Activated CD4-positive, alpha-beta T cell treated with anti-CD3 and anti-CD28 coated beads, Interleukin-2, amount 10 ng/mL, durations not matched to agents 7 days and 5 days (primary cell): ENCODE measurements at regions not wholly inside any gene's neighbourhood (a gene's known extent, or its start where the extent isn't known, plus 50 kb on each side); places are given as distances from the start of the nearest gene placed in this dataset.

Source experiments
- CTCF ChIA-PET: fragments of 350-600 bp; sonication (Branson Sonifier 250); formaldehyde crosslinking; loops from one replicate; lab custom pipeline; 2021; ENCODE audit warnings: antibody characterized with exemption; lab: Charles Lee
- POLR2A ChIA-PET: fragments of 350-600 bp; sonication (Branson Sonifier 250); formaldehyde crosslinking; loops from one replicate; lab custom pipeline; 2021; ENCODE audit warnings: antibody characterized with exemption; lab: Charles Lee
- DNase-seq: peaks from one replicate; pipeline ENCODE4 v3.0.0-alpha.2; 2020
- H3K27ac Mint-ChIP-seq: one replicate; pipeline ENCODE4 v1.8.0; 2021; ENCODE audit warnings: mild to moderate bottlenecking, moderate library complexity, mixed read lengths
- H3K27me3 Mint-ChIP-seq: one replicate; pipeline ENCODE4 v1.8.0; 2021; ENCODE audit warnings: mixed read lengths
- H3K36me3 Mint-ChIP-seq: one replicate; pipeline ENCODE4 v1.8.0; 2021; ENCODE audit warnings: low read depth, mixed read lengths
- H3K4me1 Mint-ChIP-seq: one replicate; pipeline ENCODE4 v1.8.0; 2021; ENCODE audit warnings: mixed read lengths
- H3K4me3 Mint-ChIP-seq: one replicate; pipeline ENCODE4 v1.8.0; 2021; ENCODE audit warnings: mild to moderate bottlenecking, moderate library complexity, mixed read lengths
- H3K9me3 Mint-ChIP-seq: one replicate; pipeline ENCODE4 v1.8.0; 2021; ENCODE audit warnings: mixed read lengths

- Mint-ChIP-seq H3K9me3 (no peaks in the 10 kb centered on the region), H3K4me1 (no peaks in the 10 kb centered on the region), H3K4me3 (no peak overlapping the region), H3K27ac (no peak overlapping the region), H3K27me3 (no peaks in the 10 kb centered on the region), H3K36me3 (no peaks in the 10 kb centered on the region)
- no peak for DNase-seq
- ChIA-PET POLR2A (no interaction called here), CTCF (no interaction called here)
These were observed 818.3 kb upstream of the POT1 start for GRCh38 chr7:125747966-125748365.

GRCh38 chr7:125746510-125746909 lies 816.9 kb upstream of the POT1 start:
- CTCF ChIA-PET: no interaction called here
- Mint-ChIP-seq H3K36me3 (no peaks in the 10 kb centered on the region), H3K9me3 (no peaks in the 10 kb centered on the region), H3K4me1 (no peaks in the 10 kb centered on the region), H3K27ac (no peak overlapping the region), H3K4me3 (no peak overlapping the region), H3K27me3 (no peaks in the 10 kb centered on the region)
- no peak for DNase-seq
- POLR2A ChIA-PET: no interaction called here

- DNase-seq: no peak
- Mint-ChIP-seq H3K36me3 (no peaks in the 10 kb centered on the region), H3K9me3 (peaks cover 5% of the 10 kb centered on the region), H3K27me3 (no peaks in the 10 kb centered on the region), H3K27ac (no peak overlapping the region), H3K4me3 (no peak overlapping the region), H3K4me1 (no peaks in the 10 kb centered on the region)
- ChIA-PET CTCF (no interaction called here), POLR2A (no interaction called here)
These were observed 797.6 kb upstream of the POT1 start for GRCh38 chr7:125727215-125727614.

GRCh38 chr7:125695626-125696025 lies 766.0 kb upstream of the POT1 start:
- Mint-ChIP-seq H3K27ac (no peak overlapping the region), H3K4me3 (no peak overlapping the region), H3K27me3 (no peaks in the 10 kb centered on the region), H3K36me3 (no peaks in the 10 kb centered on the region), H3K9me3 (no peaks in the 10 kb centered on the region), H3K4me1 (no peaks in the 10 kb centered on the region)
- DNase-seq: no peak
- ChIA-PET CTCF (no interaction called here), POLR2A (no interaction called here)

- DNase-seq: no peak
- H3K9me3 Mint-ChIP-seq: no peaks in the 10 kb centered on the region
- ChIA-PET CTCF (no interaction called here), POLR2A (no interaction called here)
- H3K27ac Mint-ChIP-seq: no peak overlapping the region
- H3K4me3 Mint-ChIP-seq: no peak overlapping the region
- no peaks in the 10 kb centered on the region for H3K4me1 Mint-ChIP-seq
- H3K27me3 Mint-ChIP-seq: no peaks in the 10 kb centered on the region
- no peaks in the 10 kb centered on the region for H3K36me3 Mint-ChIP-seq
These were observed 753.5 kb upstream of the POT1 start for GRCh38 chr7:125683156-125683555.

GRCh38 chr7:125681508-125681907 lies 751.9 kb upstream of the POT1 start:
- Mint-ChIP-seq H3K4me3 (no peak overlapping the region), H3K27me3 (no peaks in the 10 kb centered on the region), H3K36me3 (no peaks in the 10 kb centered on the region), H3K4me1 (no peaks in the 10 kb centered on the region), H3K9me3 (no peaks in the 10 kb centered on the region), H3K27ac (no peak overlapping the region)
- no peak for DNase-seq
- ChIA-PET POLR2A (no interaction called here), CTCF (no interaction called here)

- DNase-seq: no peak
- Mint-ChIP-seq H3K4me3 (no peak overlapping the region), H3K27ac (no peak overlapping the region), H3K27me3 (no peaks in the 10 kb centered on the region), H3K4me1 (no peaks in the 10 kb centered on the region), H3K36me3 (no peaks in the 10 kb centered on the region), H3K9me3 (no peaks in the 10 kb centered on the region)
- POLR2A ChIA-PET: no interaction called here
- CTCF ChIA-PET: no interaction called here
These were observed 749.1 kb upstream of the POT1 start for GRCh38 chr7:125678771-125679170.

GRCh38 chr7:125675640-125676039 lies 746.0 kb upstream of the POT1 start:
- no peak overlapping the region for H3K4me3 Mint-ChIP-seq
- no peaks in the 10 kb centered on the region for H3K4me1 Mint-ChIP-seq
- no peak for DNase-seq
- ChIA-PET POLR2A (no interaction called here), CTCF (no interaction called here)
- no peaks in the 10 kb centered on the region for H3K9me3 Mint-ChIP-seq
- H3K27ac Mint-ChIP-seq: no peak overlapping the region
- no peaks in the 10 kb centered on the region for H3K27me3 Mint-ChIP-seq
- H3K36me3 Mint-ChIP-seq: no peaks in the 10 kb centered on the region

GRCh38 chr7:125675169-125675568 lies 745.5 kb upstream of the POT1 start:
- Mint-ChIP-seq H3K27me3 (no peaks in the 10 kb centered on the region), H3K27ac (no peak overlapping the region), H3K4me1 (no peaks in the 10 kb centered on the region), H3K4me3 (no peak overlapping the region), H3K9me3 (no peaks in the 10 kb centered on the region), H3K36me3 (no peaks in the 10 kb centered on the region)
- POLR2A ChIA-PET: no interaction called here
- CTCF ChIA-PET: no interaction called here
- DNase-seq: no peak

- no peaks in the 10 kb centered on the region for H3K4me1 Mint-ChIP-seq
- no peak overlapping the region for H3K27ac Mint-ChIP-seq
- H3K27me3 Mint-ChIP-seq: no peaks in the 10 kb centered on the region
- H3K36me3 Mint-ChIP-seq: no peaks in the 10 kb centered on the region
- no peak for DNase-seq
- POLR2A ChIA-PET: no interaction called here
- CTCF ChIA-PET: no interaction called here
- no peaks in the 10 kb centered on the region for H3K9me3 Mint-ChIP-seq
- H3K4me3 Mint-ChIP-seq: no peak overlapping the region
These were observed 741.4 kb upstream of the POT1 start for GRCh38 chr7:125670926-125671572.

GRCh38 chr7:125668321-125668993 lies 738.8 kb upstream of the POT1 start:
- H3K9me3 Mint-ChIP-seq: no peaks in the 10 kb centered on the region
- DNase-seq: no peak
- POLR2A ChIA-PET: no interaction called here
- H3K36me3 Mint-ChIP-seq: no peaks in the 10 kb centered on the region
- no peaks in the 10 kb centered on the region for H3K4me1 Mint-ChIP-seq
- H3K4me3 Mint-ChIP-seq: no peak overlapping the region
- CTCF ChIA-PET: no interaction called here
- H3K27me3 Mint-ChIP-seq: no peaks in the 10 kb centered on the region
- H3K27ac Mint-ChIP-seq: no peak overlapping the region

- no peaks in the 10 kb centered on the region for H3K36me3 Mint-ChIP-seq
- peaks cover 2% of the 10 kb centered on the region for H3K9me3 Mint-ChIP-seq
- no peak overlapping the region for H3K27ac Mint-ChIP-seq
- POLR2A ChIA-PET: no interaction called here
- no peaks in the 10 kb centered on the region for H3K4me1 Mint-ChIP-seq
- no peak for DNase-seq
- no peak overlapping the region for H3K4me3 Mint-ChIP-seq
- CTCF ChIA-PET: interaction anchor here (0.6 to 1.3 kb wide), 2 partner anchors 43 to 108 kb away, joined by 3 read pairs; no protein-coding TSS in a partner anchor
- H3K27me3 Mint-ChIP-seq: no peaks in the 10 kb centered on the region
These were observed 735.0 kb upstream of the POT1 start for GRCh38 chr7:125664625-125665024.

- POLR2A ChIA-PET: no interaction called here
- H3K27ac Mint-ChIP-seq: no peak overlapping the region
- H3K9me3 Mint-ChIP-seq: peaks cover 2% of the 10 kb centered on the region
- no peaks in the 10 kb centered on the region for H3K36me3 Mint-ChIP-seq
- H3K4me3 Mint-ChIP-seq: no peak overlapping the region
- H3K27me3 Mint-ChIP-seq: no peaks in the 10 kb centered on the region
- CTCF ChIA-PET: no interaction called here
- DNase-seq: no peak
- H3K4me1 Mint-ChIP-seq: no peaks in the 10 kb centered on the region
These were observed 734.3 kb upstream of the POT1 start for GRCh38 chr7:125663961-125664360.

- DNase-seq: no peak
- Mint-ChIP-seq H3K4me3 (no peak overlapping the region), H3K9me3 (peaks cover 2% of the 10 kb centered on the region), H3K4me1 (no peaks in the 10 kb centered on the region), H3K27ac (no peak overlapping the region), H3K36me3 (no peaks in the 10 kb centered on the region), H3K27me3 (no peaks in the 10 kb centered on the region)
- POLR2A ChIA-PET: no interaction called here
- CTCF ChIA-PET: no interaction called here
These were observed 732.1 kb upstream of the POT1 start for GRCh38 chr7:125661677-125662076.
